ENCODE measurements at regions not wholly inside any gene's neighbourhood (a gene's known extent, or its start where the extent isn't known, plus 50 kb on each side); places are given as distances from the start of the nearest gene placed in this dataset.

DNA sequence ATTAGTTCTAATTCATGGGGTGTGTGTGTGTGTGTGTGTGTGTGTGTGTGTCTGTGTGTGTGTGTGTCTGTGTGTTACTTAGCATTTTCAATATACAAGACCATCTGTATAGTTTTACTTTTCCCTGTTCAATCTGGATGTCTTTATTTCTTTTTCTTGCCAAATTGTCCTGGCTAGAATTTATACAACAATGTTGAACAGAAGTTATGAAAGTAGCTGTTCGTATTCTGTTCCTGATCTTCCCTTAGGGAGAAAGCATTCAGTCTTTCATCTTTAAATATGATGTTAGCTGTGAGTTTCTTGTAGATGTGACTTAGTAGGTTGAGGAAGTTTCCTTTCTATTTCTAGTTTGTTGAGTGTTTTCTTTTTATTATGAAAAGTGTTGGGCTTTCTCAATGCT, 101.0 kb upstream of the ADRA1D start:
- H3K36me3 Mint-ChIP-seq (ENCODE audit: insufficient read depth, unreplicated experiment), result no peaks in the 10 kb centered on the region
- POLR2A ChIA-PET, result no interaction called here
- Histone ChIP-seq H3K9me3 (peaks cover 6% of the 10 kb centered on the region), H3K36me3 (ENCODE audit: control insufficient read depth, insufficient read depth, low read length) (no peaks in the 10 kb centered on the region), H3K27me3 (replicated peaks; ENCODE audit: control insufficient read depth, insufficient read depth, low read length) (no peaks in the 10 kb centered on the region), H3K4me3 (ENCODE audit: low read depth, low read length) (no peak overlapping the region), H3K4me1 (no peaks in the 10 kb centered on the region)
- CTCF ChIA-PET, result no interaction called here
- intact Hi-C loops (cut with micrococcal nuclease; ENCODE audit: unreplicated experiment), result no loop called here
- no peak for TF ChIP-seq CTCF (IDR thresholded peaks at IDR 0.05; ENCODE audit: insufficient read depth in 1 of 2, low read depth in 1 of 2, low read length in 1 of 2, severe bottlenecking in 1 of 2, unreplicated experiment in 1 of 2)
- H3K27me3 Mint-ChIP-seq (ENCODE audit: insufficient read depth, unreplicated experiment), result peaks cover 13% of the 10 kb centered on the region
- no peak overlapping the region for H3K27ac Mint-ChIP-seq (ENCODE audit: unreplicated experiment)
- H3K9me3 Mint-ChIP-seq (ENCODE audit: unreplicated experiment), result peaks cover 11% of the 10 kb centered on the region
- no TSS peak for BruUV-seq (replicated peaks)
- no peaks in the 10 kb centered on the region for H3K4me1 Mint-ChIP-seq (ENCODE audit: low read depth, unreplicated experiment)
- DNase-seq, result no peak
- H3K4me3 Mint-ChIP-seq (ENCODE audit: unreplicated experiment), result no peak overlapping the region

GRCh38 chr20:4344670-4345069, 95.6 kb upstream of the ADRA1D start:
- Mint-ChIP-seq H3K27me3 (ENCODE audit: insufficient read depth, unreplicated experiment) (peaks cover 10% of the 10 kb centered on the region), H3K4me3 (ENCODE audit: unreplicated experiment) (no peak overlapping the region), H3K36me3 (ENCODE audit: insufficient read depth, unreplicated experiment) (no peaks in the 10 kb centered on the region), H3K4me1 (ENCODE audit: low read depth, unreplicated experiment) (peaks cover 9% of the 10 kb centered on the region), H3K9me3 (ENCODE audit: unreplicated experiment) (no peaks in the 10 kb centered on the region), H3K27ac (ENCODE audit: unreplicated experiment) (no peak overlapping the region)
- no peak for DNase-seq
- no TSS peak for BruUV-seq (replicated peaks)
- Histone ChIP-seq H3K4me3 (ENCODE audit: low read depth, low read length) (no peak overlapping the region), H3K9me3 (no peaks in the 10 kb centered on the region), H3K27me3 (replicated peaks; ENCODE audit: control insufficient read depth, insufficient read depth, low read length) (no peaks in the 10 kb centered on the region), H3K36me3 (ENCODE audit: control insufficient read depth, insufficient read depth, low read length) (no peaks in the 10 kb centered on the region), H3K4me1 (no peaks in the 10 kb centered on the region)
- intact Hi-C loops (cut with micrococcal nuclease; ENCODE audit: unreplicated experiment), result no loop called here
- CTCF ChIA-PET, result no interaction called here
- POLR2A ChIA-PET, result no interaction called here
- TF ChIP-seq CTCF (IDR thresholded peaks at IDR 0.05; ENCODE audit: insufficient read depth in 1 of 2, low read depth in 1 of 2, low read length in 1 of 2, severe bottlenecking in 1 of 2, unreplicated experiment in 1 of 2), result no peak

- H3K9me3 ChIP-seq, result no peaks in the 10 kb centered on the region
- ChIA-PET CTCF (no interaction called here), POLR2A (no interaction called here)
- H3K4me3 ChIP-seq (ENCODE audit: low read depth, low read length), result no peak overlapping the region
- intact Hi-C loops (cut with micrococcal nuclease; ENCODE audit: unreplicated experiment), result no loop called here
- Mint-ChIP-seq H3K27ac (ENCODE audit: unreplicated experiment) (no peak overlapping the region), H3K4me3 (ENCODE audit: unreplicated experiment) (no peak overlapping the region), H3K9me3 (ENCODE audit: unreplicated experiment) (no peaks in the 10 kb centered on the region), H3K27me3 (ENCODE audit: insufficient read depth, unreplicated experiment) (peaks cover 6% of the 10 kb centered on the region), H3K4me1 (ENCODE audit: low read depth, unreplicated experiment) (peaks cover 9% of the 10 kb centered on the region), H3K36me3 (ENCODE audit: insufficient read depth, unreplicated experiment) (no peaks in the 10 kb centered on the region)
- H3K4me1 ChIP-seq, result no peaks in the 10 kb centered on the region
- H3K36me3 ChIP-seq (ENCODE audit: control insufficient read depth, insufficient read depth, low read length), result no peaks in the 10 kb centered on the region
- no peaks in the 10 kb centered on the region for H3K27me3 ChIP-seq (replicated peaks; ENCODE audit: control insufficient read depth, insufficient read depth, low read length)
- no peak for TF ChIP-seq CTCF (IDR thresholded peaks at IDR 0.05; ENCODE audit: insufficient read depth in 1 of 2, low read depth in 1 of 2, low read length in 1 of 2, severe bottlenecking in 1 of 2, unreplicated experiment in 1 of 2)
- no TSS peak for BruUV-seq (replicated peaks)
- no peak for DNase-seq
These were observed 93.5 kb upstream of the ADRA1D start for GRCh38 chr20:4342609-4343008.

Data from Caco-2 (cell line).